Right cardiac atrium (tissue), 5 donors: ENCODE measurements at regions not wholly inside any gene's neighbourhood (a gene's known extent, or its start where the extent isn't known, plus 50 kb on each side); places are given as distances from the start of the nearest gene placed in this dataset.
A peak's percentile ranks its signal among the peaks of the same experiment; 100 is the strongest.

Experiments used
- ATAC-seq, 2 donors: fragments of 200-7000 bp; cut with Tn5 transposase; one replicate each; pipeline versions ENCODE4 v1.8.0 to v1.9.1; 2020; ENCODE audit warnings: moderate library complexity in 2 of 2, mild to moderate bottlenecking in 1 of 2
- DNase-seq, 3 donors: peaks; one replicate each; pipeline ENCODE4 v3.0.0-alpha.2; 2020
- H3K27ac ChIP-seq: one replicate; pipeline ENCODE4 v1.5.1; 2013; ENCODE audit warnings: mild to moderate bottlenecking, low read length, control low read depth, moderate library complexity
- H3K27me3 ChIP-seq: one replicate; pipeline ENCODE4 v1.6.1; 2013; ENCODE audit not compliant: control insufficient read depth, insufficient read depth
- H3K4me1 ChIP-seq: one replicate; pipeline ENCODE4 v1.6.1; 2013; ENCODE audit warnings: low read length; ENCODE audit not compliant: control insufficient read depth, insufficient read depth
- H3K4me3 ChIP-seq: one replicate; pipeline ENCODE4 v1.5.1; 2013; ENCODE audit warnings: low read length, control low read depth
- H3K9me3 ChIP-seq: one replicate; pipeline ENCODE4 v1.6.1; 2013; ENCODE audit warnings: low read length; ENCODE audit not compliant: control insufficient read depth
- WGBS: extraction: QIAGEN DNeasy Blood & Tissue Kit; methylation state at CpG from one replicate; pipeline ENCODE4 v1.1.7; 2013; 5-methylcytosine and 5-hydroxymethylcytosine counted together
- intact Hi-C, 4 donors: fragments of 100-400 bp; cut with DNase I; formaldehyde crosslinking; loops; one replicate each; pipeline versions ENCODE4 v1.11.0 to v1.14.0; 2022 to 2023
- donor health status: healthy with polysubstance abuse.
- donor health status: DM: no; HTN: yes; CAD: no.
- donor health status: DM: no; HTN: no; CAD: no.
- donor health status: DM: no; HTN: yes; CAD: no; lungs with severe emphysema.
- donor health status: DM: yes; HTN: yes; CAD: no.

GRCh38 chr18:27826101-27826500, 350.8 kb downstream of the CDH2 start:
- Histone ChIP-seq H3K9me3 (no peaks in the 10 kb centered on the region), H3K27ac (no peak overlapping the region), H3K4me1 (no peaks in the 10 kb centered on the region), H3K4me3 (no peak overlapping the region), H3K27me3 (no peaks in the 10 kb centered on the region)
- 90% methylated on average over 2 of the region's 2 CpGs for WGBS
- DNase-seq (no peak), ATAC-seq (no peak)
- intact Hi-C loops, result no loop called here

DNA sequence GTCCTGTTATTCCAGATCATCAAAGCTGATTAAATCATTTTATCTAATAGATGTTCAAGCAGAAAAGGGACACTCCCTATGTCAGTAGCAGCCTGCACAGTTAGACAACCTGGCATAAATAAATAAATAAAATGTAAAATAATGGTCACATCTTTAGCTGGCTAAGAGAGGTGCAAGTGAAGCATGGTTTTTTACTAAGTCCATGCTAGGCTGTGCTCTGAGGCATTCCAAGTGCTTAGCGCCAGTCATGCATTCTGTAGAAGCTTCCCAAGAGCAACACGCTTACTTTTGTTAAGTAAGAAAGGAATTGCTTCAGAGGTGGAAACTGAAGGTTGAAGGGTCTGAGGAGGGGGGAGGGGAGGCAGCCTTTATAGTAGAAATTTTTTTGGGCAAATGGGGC, 351.2 kb downstream of the CDH2 start:
- intact Hi-C loops, result no loop called here
- no peaks in the 10 kb centered on the region for H3K4me1 ChIP-seq
- ATAC-seq (no peak), DNase-seq (no peak)
- H3K27me3 ChIP-seq, result no peaks in the 10 kb centered on the region
- no peaks in the 10 kb centered on the region for H3K9me3 ChIP-seq
- WGBS, result 84% methylated on average over 2 of the region's 2 CpGs
- no peak overlapping the region for H3K27ac ChIP-seq
- H3K4me3 ChIP-seq, result no peak overlapping the region

DNA sequence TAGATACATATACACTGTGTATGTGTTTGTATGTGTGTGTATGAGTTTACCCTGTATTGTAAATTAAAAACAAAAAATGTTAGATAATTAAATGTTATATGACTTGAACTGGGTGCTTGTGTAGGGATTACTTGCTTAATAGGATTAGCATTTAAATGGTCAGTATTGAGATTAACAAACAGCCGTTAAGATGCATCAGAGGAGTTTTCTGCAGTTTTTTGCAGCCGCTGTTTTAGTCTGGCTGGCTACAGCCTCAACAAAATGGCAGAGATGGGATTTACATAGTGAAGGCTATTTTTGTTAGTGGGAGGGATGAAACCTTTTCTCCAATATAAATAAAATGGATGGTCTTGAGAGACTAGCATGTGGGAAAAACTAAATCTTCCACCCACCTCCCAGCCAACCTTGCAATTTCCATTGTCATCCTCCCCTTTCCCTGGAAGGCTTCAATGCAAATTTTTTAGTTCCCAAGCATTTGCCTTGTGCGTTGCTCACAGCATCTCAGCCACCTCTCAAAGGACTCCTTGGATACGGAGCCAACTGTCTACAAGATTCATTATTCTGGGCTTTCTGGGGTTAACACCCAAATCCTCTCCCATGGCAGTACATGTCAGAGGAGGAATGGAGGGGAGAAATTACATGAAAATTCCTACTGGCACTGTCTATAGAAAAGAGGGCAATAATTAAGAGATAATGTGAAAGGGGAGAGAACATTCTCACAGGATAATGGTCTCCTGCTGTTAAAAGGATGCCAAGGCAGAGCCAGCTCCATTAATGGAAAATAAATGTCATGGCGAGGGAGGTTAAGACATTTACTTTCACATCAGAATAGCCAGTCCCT, 351.9 kb downstream of the CDH2 start:
- intact Hi-C loops, result no loop called here
- ATAC-seq (no peak), DNase-seq (no peak)
- Histone ChIP-seq H3K4me3 (no peak overlapping the region), H3K27ac (no peak overlapping the region), H3K27me3 (no peaks in the 10 kb centered on the region), H3K9me3 (no peaks in the 10 kb centered on the region), H3K4me1 (no peaks in the 10 kb centered on the region)
- WGBS, result 72% methylated on average over 5 of the region's 5 CpGs

- 80% methylated on average over 4 of the region's 4 CpGs for WGBS
- Histone ChIP-seq H3K9me3 (no peaks in the 10 kb centered on the region), H3K4me1 (no peaks in the 10 kb centered on the region), H3K27me3 (no peaks in the 10 kb centered on the region), H3K27ac (no peak overlapping the region), H3K4me3 (no peak overlapping the region)
- ATAC-seq (no peak), DNase-seq (no peak)
- intact Hi-C loops, result no loop called here
Observed at GRCh38 chr18:27824275-27824674, 352.7 kb downstream of the CDH2 start.

DNA sequence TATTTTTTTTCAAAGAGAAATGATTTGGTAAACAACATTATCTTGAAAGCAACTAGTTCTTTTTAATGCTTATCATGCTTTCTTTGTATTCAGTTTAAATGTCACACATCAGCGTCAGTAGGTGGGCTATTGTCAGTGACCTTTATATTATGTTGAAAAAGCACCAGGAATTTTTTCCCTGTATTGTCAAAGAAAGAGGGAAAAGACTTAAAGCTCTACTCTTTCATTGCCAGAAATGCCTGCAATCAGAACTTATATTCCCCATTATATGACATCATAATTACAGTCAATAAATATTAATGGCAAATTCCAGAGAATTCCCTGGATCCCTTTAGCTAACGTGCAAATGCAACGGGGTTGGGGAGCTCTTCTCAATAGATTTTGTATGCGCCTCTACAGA, 353.9 kb downstream of the CDH2 start:
- ATAC-seq (no peak), DNase-seq (no peak)
- H3K4me3 ChIP-seq, result no peak overlapping the region
- H3K4me1 ChIP-seq, result no peaks in the 10 kb centered on the region
- H3K27ac ChIP-seq, result no peak overlapping the region
- no peaks in the 10 kb centered on the region for H3K9me3 ChIP-seq
- 80% methylated on average over 4 of the region's 4 CpGs for WGBS
- intact Hi-C loops, result no loop called here
- H3K27me3 ChIP-seq, result no peaks in the 10 kb centered on the region

DNA sequence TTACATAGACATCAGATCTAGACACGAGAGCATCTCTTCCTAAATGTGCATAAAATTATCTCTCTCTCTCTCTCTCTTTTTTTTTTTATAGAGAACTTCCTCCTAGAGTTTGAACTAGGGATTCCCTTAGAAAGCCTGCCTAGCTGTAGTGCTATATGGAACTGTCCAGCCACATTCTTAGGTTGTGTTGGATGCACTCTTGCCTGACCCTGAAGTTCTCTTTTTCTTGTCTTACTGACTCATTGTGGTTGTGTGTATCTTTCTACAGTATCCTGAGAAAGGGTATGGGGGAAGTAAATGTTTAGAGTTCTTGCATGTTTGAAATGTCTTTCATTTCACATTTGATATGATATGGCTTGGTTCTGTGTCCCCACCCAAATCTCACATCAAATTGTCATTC, 368.2 kb downstream of the CDH2 start:
- no peak overlapping the region for H3K27ac ChIP-seq
- ATAC-seq (no peak), DNase-seq (no peak)
- intact Hi-C loops, result no loop called here
- no peaks in the 10 kb centered on the region for H3K27me3 ChIP-seq
- H3K4me1 ChIP-seq, result no peaks in the 10 kb centered on the region
- H3K9me3 ChIP-seq, result no peaks in the 10 kb centered on the region
- no peak overlapping the region for H3K4me3 ChIP-seq
- 57% methylated on average over 1 of the region's 1 CpG for WGBS

DNA sequence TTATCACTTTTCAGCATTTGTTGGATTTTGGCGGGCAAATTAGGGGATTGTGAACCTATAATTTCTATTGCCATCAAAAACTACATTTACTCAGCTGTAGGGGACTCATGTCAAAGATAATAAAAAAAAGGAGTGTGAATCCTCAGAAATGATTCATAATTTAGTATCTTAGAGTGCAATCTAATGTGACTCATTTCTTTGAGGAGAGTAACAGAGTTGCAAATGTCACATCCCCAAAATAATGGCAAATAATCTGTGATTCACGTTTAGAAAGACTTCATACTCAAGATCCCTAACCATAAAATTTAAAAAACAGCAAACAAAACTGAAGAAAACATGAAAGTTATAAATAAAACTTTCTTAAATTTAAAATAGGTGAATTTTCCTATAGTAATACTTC, 373.0 kb downstream of the CDH2 start:
- DNase-seq, result no peak
- intact Hi-C loops, result no loop called here
- no peaks in the 10 kb centered on the region for H3K9me3 ChIP-seq
- no peak for ATAC-seq
- WGBS, result 70% methylated on average over 2 of the region's 2 CpGs
- H3K27me3 ChIP-seq, result no peaks in the 10 kb centered on the region
- no peak overlapping the region for H3K27ac ChIP-seq
- H3K4me3 ChIP-seq, result no peak overlapping the region
- H3K4me1 ChIP-seq, result no peaks in the 10 kb centered on the region

DNA sequence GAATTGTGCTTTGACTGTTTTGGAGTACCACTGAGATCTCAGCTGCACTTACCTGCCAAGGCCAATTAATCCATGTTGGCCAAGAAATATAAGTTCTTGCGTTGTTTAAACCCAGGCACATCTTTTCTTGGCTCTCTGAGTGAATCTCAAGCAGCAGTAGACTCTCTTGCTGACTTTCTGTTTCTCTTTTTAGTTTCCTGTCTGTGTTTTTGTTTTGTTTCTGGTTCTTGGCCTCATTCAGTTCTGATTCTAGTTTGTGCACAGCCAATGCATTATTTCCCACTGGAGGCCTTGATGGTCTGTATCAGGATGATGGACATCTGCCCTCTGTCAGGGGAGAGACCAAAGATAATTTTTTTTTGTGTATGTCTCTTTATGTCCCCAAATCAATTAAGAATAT, 379.4 kb downstream of the CDH2 start:
- Histone ChIP-seq H3K4me3 (no peak overlapping the region), H3K9me3 (no peaks in the 10 kb centered on the region), H3K4me1 (no peaks in the 10 kb centered on the region), H3K27ac (no peak overlapping the region), H3K27me3 (no peaks in the 10 kb centered on the region)
- ATAC-seq (no peak), DNase-seq (no peak)
- WGBS, result 49% methylated on average over 1 of the region's 1 CpG
- intact Hi-C loops, result no loop called here

- intact Hi-C loops, result no loop called here
- 69% methylated on average over 2 of the region's 2 CpGs for WGBS
Observed at GRCh38 chr18:27794181-27794926, 382.6 kb downstream of the CDH2 start.

GRCh38 chr18:27793013-27793785, 383.7 kb downstream of the CDH2 start:
- H3K27me3 ChIP-seq, result no peaks in the 10 kb centered on the region
- intact Hi-C loops, result no loop called here
- H3K4me1 ChIP-seq, result no peaks in the 10 kb centered on the region
- ATAC-seq (no peak), DNase-seq (no peak)
- no peak overlapping the region for H3K27ac ChIP-seq
- H3K9me3 ChIP-seq, result no peaks in the 10 kb centered on the region
- WGBS, result 72% methylated on average over 7 of the region's 7 CpGs
- H3K4me3 ChIP-seq, result no peak overlapping the region

More at GRCh38 chr18:27794181-27794926, 382.6 kb downstream of the CDH2 start:
- no peaks in the 10 kb centered on the region for H3K4me1 ChIP-seq
- DNase-seq (no peak), ATAC-seq (peak in 1 of 2 donors; percentile 22)
- no peaks in the 10 kb centered on the region for H3K9me3 ChIP-seq
- H3K27me3 ChIP-seq, result no peaks in the 10 kb centered on the region
- H3K4me3 ChIP-seq, result no peak overlapping the region
- H3K27ac ChIP-seq, result no peak overlapping the region

- DNase-seq, result no peak
Observed at GRCh38 chr18:27789406-27789805, 387.5 kb downstream of the CDH2 start.

More at GRCh38 chr18:27789406-27789805, 387.5 kb downstream of the CDH2 start:
- Histone ChIP-seq H3K27me3 (no peaks in the 10 kb centered on the region), H3K9me3 (no peaks in the 10 kb centered on the region), H3K4me3 (no peak overlapping the region), H3K4me1 (no peaks in the 10 kb centered on the region), H3K27ac (no peak overlapping the region)
- 85% methylated on average over 1 of the region's 1 CpG for WGBS
- no peak for ATAC-seq
- intact Hi-C loops, result no loop called here
